IMR-90 (cell line): ENCODE measurements at regions not wholly inside any gene's neighbourhood (a gene's known extent, or its start where the extent isn't known, plus 50 kb on each side); places are given as distances from the start of the nearest gene placed in this dataset.

Experiments used
- ATAC-seq: fragments of 200-7000 bp; cut with Tn5 transposase; 2 replicates; pipeline ENCODE4 v1.9.1; 2020; ENCODE audit warnings: low read depth, mild to moderate bottlenecking, moderate library complexity
- BruUV-seq: library from RNA; stranded (reverse); fragments of 400-500 nt; replicated peaks from 2 replicates; lab custom pipeline; 2021; lab: Mats Ljungman, UMichigan
- CTCF ChIA-PET: fragments of 300-600 bp; formaldehyde crosslinking; extraction: SDS; loops from one replicate; lab custom pipeline; 2021; ENCODE audit warnings: antibody characterized with exemption; lab: Yijun Ruan, JAX
- POLR2A ChIA-PET: fragments of 300-600 bp; sonication (Branson Sonifier 250); formaldehyde crosslinking; loops from one replicate; lab custom pipeline; 2022; ENCODE audit warnings: antibody characterized with exemption; ENCODE audit not compliant: unreplicated experiment; lab: Charles Lee
- DNase-seq: peaks from one replicate; pipeline ENCODE4 v3.0.0; 2013
- H2AFZ ChIP-seq: replicated peaks from 2 replicates; pipeline ENCODE3; 2013; ENCODE audit warnings: low read length, mild to moderate bottlenecking; ENCODE audit not compliant: poor library complexity
- H2AK5ac ChIP-seq: 2 replicates; pipeline ENCODE4 v1.6.1; 2013; ENCODE audit warnings: low read depth, low read length, inconsistent platforms
- H2AK9ac ChIP-seq: replicated peaks from 2 replicates; pipeline ENCODE3; 2013; ENCODE audit warnings: mild to moderate bottlenecking, low read depth, low read length, moderate library complexity; ENCODE audit not compliant: poor library complexity
- H2BK120ac ChIP-seq: 2 replicates; pipeline ENCODE4 v1.6.1; 2013; ENCODE audit warnings: low read depth, low read length, inconsistent platforms
- H2BK15ac ChIP-seq: 3 replicates; pipeline ENCODE4 v1.6.1; 2013; ENCODE audit warnings: low read depth, low read length, inconsistent platforms
- H2BK20ac ChIP-seq: 2 replicates; pipeline ENCODE4 v1.6.1; 2013; ENCODE audit warnings: low read depth, mild to moderate bottlenecking, inconsistent platforms, low read length, moderate library complexity
- H2BK5ac ChIP-seq: 2 replicates; pipeline ENCODE4 v1.6.1; 2013; ENCODE audit warnings: mild to moderate bottlenecking, low read depth, low read length, inconsistent platforms; ENCODE audit not compliant: poor library complexity, severe bottlenecking
- H3K14ac ChIP-seq: replicated peaks from 2 replicates; pipeline ENCODE4 v1.6.1; 2013; ENCODE audit warnings: low read depth, low read length, inconsistent platforms
- H3K18ac ChIP-seq: 2 replicates; pipeline ENCODE4 v1.6.1; 2013; ENCODE audit warnings: low read depth, low read length, control low read depth
- H3K23ac ChIP-seq: 2 replicates; pipeline ENCODE4 v1.6.1; 2013; ENCODE audit warnings: low read depth, low read length, inconsistent platforms
- H3K27ac ChIP-seq: 2 replicates; pipeline ENCODE4 v1.5.1; 2013; ENCODE audit warnings: mild to moderate bottlenecking, control low read depth, low read length; ENCODE audit not compliant: insufficient read depth
- H3K27me3 ChIP-seq: 2 replicates; pipeline ENCODE4 v1.6.1; 2013; ENCODE audit warnings: low read length; ENCODE audit not compliant: control insufficient read depth, insufficient read depth
- H3K36me3 ChIP-seq: 2 replicates; pipeline ENCODE4 v1.6.1; 2013; ENCODE audit warnings: low read length, mixed read lengths; ENCODE audit not compliant: control insufficient read depth, insufficient read depth
- H3K4ac ChIP-seq: 2 replicates; pipeline ENCODE4 v1.6.1; 2013; ENCODE audit warnings: low read depth, low read length, inconsistent platforms
- H3K4me1 ChIP-seq: 2 replicates; pipeline ENCODE4 v1.6.1; 2013; ENCODE audit warnings: low read length, mixed read lengths; ENCODE audit not compliant: control insufficient read depth, insufficient read depth
- H3K4me2 ChIP-seq: 2 replicates; pipeline ENCODE4 v1.6.1; 2013; ENCODE audit warnings: low read depth, mild to moderate bottlenecking, control low read depth, low read length, moderate library complexity
- H3K4me3 ChIP-seq: 2 replicates; pipeline ENCODE4 v1.5.1; 2013; ENCODE audit warnings: low read depth, mild to moderate bottlenecking, control low read depth, low read length, moderate library complexity; ENCODE audit not compliant: insufficient read depth
- H3K56ac ChIP-seq: 2 replicates; pipeline ENCODE4 v1.6.1; 2013; ENCODE audit warnings: low read length, inconsistent platforms; ENCODE audit not compliant: insufficient read depth; ENCODE audit errors: extremely low read depth
- H3K79me1 ChIP-seq, 2 experiments: 2 replicates each; pipeline ENCODE4 v1.6.1; 2013; ENCODE audit warnings: low read length in 2 of 2, inconsistent platforms in 1 of 2, low read depth in 1 of 2
- H3K9ac ChIP-seq: 2 replicates; pipeline ENCODE4 v1.6.1; 2013; ENCODE audit warnings: low read depth, low read length, control low read depth
- H3K9me1 ChIP-seq: 2 replicates; pipeline ENCODE4 v1.6.1; 2013; ENCODE audit warnings: low read length, inconsistent platforms; ENCODE audit not compliant: insufficient read depth
- H3K9me3 ChIP-seq: 2 replicates; pipeline ENCODE4 v1.6.1; 2013; ENCODE audit warnings: low read length; ENCODE audit not compliant: control insufficient read depth, insufficient read depth
- H4K20me1 ChIP-seq: 2 replicates; pipeline ENCODE4 v1.6.1; 2013; ENCODE audit warnings: low read length, inconsistent platforms; ENCODE audit not compliant: insufficient read depth
- H4K5ac ChIP-seq: 2 replicates; pipeline ENCODE4 v1.6.1; 2013; ENCODE audit warnings: mild to moderate bottlenecking, low read depth, low read length, control low read depth
- H4K8ac ChIP-seq, 2 experiments: 2 replicates each; pipeline ENCODE4 v1.6.1; 2013; ENCODE audit warnings: low read depth in 2 of 2, low read length in 2 of 2, control low read depth in 1 of 2, inconsistent platforms in 1 of 2
- H4K91ac ChIP-seq: 2 replicates; pipeline ENCODE4 v1.6.1; 2013; ENCODE audit warnings: low read depth, low read length, inconsistent platforms; ENCODE audit not compliant: insufficient read depth
- BHLHE40 ChIP-seq: fragments of 150-350 bp; IDR thresholded peaks from 2 replicates; pipeline ENCODE4 v1.6.1; 2016; ENCODE audit warnings: mild to moderate bottlenecking, low read depth, low read length
- CEBPB ChIP-seq: IDR thresholded peaks from 2 replicates; pipeline ENCODE4 v1.6.1; 2012; ENCODE audit warnings: low read depth, low read length, improper control_type of control experiment
- CHD1 ChIP-seq: IDR thresholded peaks from 2 replicates; pipeline ENCODE4 v1.6.1; 2012; ENCODE audit warnings: low read depth, low read length, improper control_type of control experiment
- FOS ChIP-seq: fragments of 150-350 bp; IDR thresholded peaks from 2 replicates; pipeline ENCODE4 v1.6.1; 2016; ENCODE audit warnings: low read depth, low read length
- MXI1 ChIP-seq: IDR thresholded peaks from 2 replicates; pipeline ENCODE4 v1.6.1; 2012; ENCODE audit warnings: low read depth, mild to moderate bottlenecking, low read length, moderate library complexity, borderline replicate concordance
- NFE2L2 ChIP-seq: fragments of 150-350 bp; IDR thresholded peaks from 2 replicates; pipeline ENCODE4 v1.6.1; 2016; ENCODE audit warnings: low read depth, mild to moderate bottlenecking, low read length
- POLR2A ChIP-seq: IDR thresholded peaks from 2 replicates; pipeline ENCODE4 v1.6.1; 2012; ENCODE audit warnings: mild to moderate bottlenecking, low read depth, low read length
- RAD21 ChIP-seq: IDR thresholded peaks from 2 replicates; pipeline ENCODE4 v1.6.1; 2012; ENCODE audit warnings: low read length, improper control_type of control experiment
- RCOR1 ChIP-seq: IDR thresholded peaks from 2 replicates; pipeline ENCODE4 v1.6.1; 2012; ENCODE audit warnings: mild to moderate bottlenecking, low read length, improper control_type of control experiment; ENCODE audit not compliant: insufficient replicate concordance
- RFX5 ChIP-seq: IDR thresholded peaks from 2 replicates; pipeline ENCODE4 v1.8.0; 2012; ENCODE audit warnings: low read depth, mild to moderate bottlenecking, low read length, moderate library complexity
- SMC3 ChIP-seq: fragments of 150-350 bp; IDR thresholded peaks from 2 replicates; pipeline ENCODE4 v1.6.1; 2016; ENCODE audit warnings: low read depth, mild to moderate bottlenecking, antibody characterized with exemption, low read length, moderate library complexity
- WGBS, 2 experiments: methylation state at CpG; one replicate each; pipeline versions ENCODE4 v1.1.5 to v1.1.7; 2013; ENCODE audit warnings: missing lambda C conversion rate in 2 of 2; ENCODE audit not compliant: insufficient read length in 1 of 2; ENCODE audit errors: extremely low coverage in 2 of 2; 5-methylcytosine and 5-hydroxymethylcytosine counted together
- dilution Hi-C: fragments of 300-500 bp; cut with HindIII; formaldehyde crosslinking; loops from one replicate; pipeline ENCODE4 v1.14.3; 2018; ENCODE audit warnings: low sequenced_read_pairs; ENCODE audit not compliant: unreplicated experiment
- in situ Hi-C: fragments of 300-500 bp; cut with MboI; formaldehyde crosslinking; loops from 3 replicates; pipeline ENCODE4 v1.14.3; 2019; ENCODE audit warnings: low sequenced_read_pairs, inconsistent platforms, mixed read lengths
- intact Hi-C: fragments of 100-400 bp; cut with micrococcal nuclease; formaldehyde crosslinking; loops from 2 replicates; pipeline ENCODE4 v1.10.0; 2022
- TF ChIP-seq, protein P1 (sequence below): conservative IDR thresholded peaks from 2 replicates; pipeline ENCODE4 v1.5.1; 2012; ENCODE audit warnings: mild to moderate bottlenecking, low read depth, low read length, improper control_type of control experiment
- TF ChIP-seq, protein P2 (sequence below): fragments of 150-350 bp; IDR thresholded peaks from 2 replicates; pipeline ENCODE4 v1.6.1; 2016; ENCODE audit warnings: low read depth, mild to moderate bottlenecking, low read length, moderate library complexity, borderline replicate concordance
- TF ChIP-seq, protein P3 (sequence below): fragments of 150-350 bp; IDR thresholded peaks from 2 replicates; pipeline ENCODE4 v1.6.1; 2017; ENCODE audit warnings: mild to moderate bottlenecking, antibody characterized with exemption, low read length, low read depth

DNA sequence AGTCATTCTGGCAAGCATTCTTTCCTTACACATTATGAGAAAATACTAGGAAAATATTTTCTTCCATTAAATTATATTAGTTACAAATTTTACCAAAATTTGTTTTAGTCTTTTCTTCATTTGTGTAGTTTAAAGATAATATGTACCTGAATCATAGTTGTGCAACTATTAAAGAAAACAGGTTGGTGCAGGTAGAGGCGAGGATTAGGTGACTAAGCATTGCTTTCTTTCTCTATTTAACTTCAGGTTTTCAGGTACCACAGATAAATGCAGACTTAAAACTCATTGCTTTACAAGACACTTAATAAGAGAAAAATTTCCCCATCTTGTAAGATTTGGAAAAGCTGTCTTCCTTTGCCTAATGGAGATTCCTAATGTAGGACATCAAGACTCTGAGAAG is 1175.5 kb upstream of the ADGRB3 start:
- no peak overlapping the region for H3K14ac ChIP-seq
- ATAC-seq: no peak
- no peak for TF ChIP-seq CEBPB
- TF ChIP-seq RAD21: no peak
- TF ChIP-seq POLR2A: no peak
- TF ChIP-seq MXI1: no peak
- no peak for TF ChIP-seq BHLHE40
- no peak for TF ChIP-seq NFE2L2
- TF ChIP-seq, protein P1, sequence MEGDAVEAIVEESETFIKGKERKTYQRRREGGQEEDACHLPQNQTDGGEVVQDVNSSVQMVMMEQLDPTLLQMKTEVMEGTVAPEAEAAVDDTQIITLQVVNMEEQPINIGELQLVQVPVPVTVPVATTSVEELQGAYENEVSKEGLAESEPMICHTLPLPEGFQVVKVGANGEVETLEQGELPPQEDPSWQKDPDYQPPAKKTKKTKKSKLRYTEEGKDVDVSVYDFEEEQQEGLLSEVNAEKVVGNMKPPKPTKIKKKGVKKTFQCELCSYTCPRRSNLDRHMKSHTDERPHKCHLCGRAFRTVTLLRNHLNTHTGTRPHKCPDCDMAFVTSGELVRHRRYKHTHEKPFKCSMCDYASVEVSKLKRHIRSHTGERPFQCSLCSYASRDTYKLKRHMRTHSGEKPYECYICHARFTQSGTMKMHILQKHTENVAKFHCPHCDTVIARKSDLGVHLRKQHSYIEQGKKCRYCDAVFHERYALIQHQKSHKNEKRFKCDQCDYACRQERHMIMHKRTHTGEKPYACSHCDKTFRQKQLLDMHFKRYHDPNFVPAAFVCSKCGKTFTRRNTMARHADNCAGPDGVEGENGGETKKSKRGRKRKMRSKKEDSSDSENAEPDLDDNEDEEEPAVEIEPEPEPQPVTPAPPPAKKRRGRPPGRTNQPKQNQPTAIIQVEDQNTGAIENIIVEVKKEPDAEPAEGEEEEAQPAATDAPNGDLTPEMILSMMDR: no peak
- TF ChIP-seq, protein P2, sequence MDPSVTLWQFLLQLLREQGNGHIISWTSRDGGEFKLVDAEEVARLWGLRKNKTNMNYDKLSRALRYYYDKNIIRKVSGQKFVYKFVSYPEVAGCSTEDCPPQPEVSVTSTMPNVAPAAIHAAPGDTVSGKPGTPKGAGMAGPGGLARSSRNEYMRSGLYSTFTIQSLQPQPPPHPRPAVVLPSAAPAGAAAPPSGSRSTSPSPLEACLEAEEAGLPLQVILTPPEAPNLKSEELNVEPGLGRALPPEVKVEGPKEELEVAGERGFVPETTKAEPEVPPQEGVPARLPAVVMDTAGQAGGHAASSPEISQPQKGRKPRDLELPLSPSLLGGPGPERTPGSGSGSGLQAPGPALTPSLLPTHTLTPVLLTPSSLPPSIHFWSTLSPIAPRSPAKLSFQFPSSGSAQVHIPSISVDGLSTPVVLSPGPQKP: no peak
- TF ChIP-seq SMC3: no peak
- no peak for TF ChIP-seq CHD1
- TF ChIP-seq RCOR1: no peak
- TF ChIP-seq, protein P3, sequence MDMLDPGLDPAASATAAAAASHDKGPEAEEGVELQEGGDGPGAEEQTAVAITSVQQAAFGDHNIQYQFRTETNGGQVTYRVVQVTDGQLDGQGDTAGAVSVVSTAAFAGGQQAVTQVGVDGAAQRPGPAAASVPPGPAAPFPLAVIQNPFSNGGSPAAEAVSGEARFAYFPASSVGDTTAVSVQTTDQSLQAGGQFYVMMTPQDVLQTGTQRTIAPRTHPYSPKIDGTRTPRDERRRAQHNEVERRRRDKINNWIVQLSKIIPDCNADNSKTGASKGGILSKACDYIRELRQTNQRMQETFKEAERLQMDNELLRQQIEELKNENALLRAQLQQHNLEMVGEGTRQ: no peak
- no peak for TF ChIP-seq FOS
- TF ChIP-seq RFX5: no peak
- H3K4me2 ChIP-seq: no peak overlapping the region
- no peak overlapping the region for H2BK120ac ChIP-seq
- in situ Hi-C loops: no loop called here
- no peak overlapping the region for H2AK9ac ChIP-seq
- no peaks in the 10 kb centered on the region for H3K79me1 ChIP-seq
- H2AFZ ChIP-seq: no peak overlapping the region
- H4K91ac ChIP-seq: no peak overlapping the region
- intact Hi-C loops: no loop called here
- H2BK5ac ChIP-seq: no peak overlapping the region
- H4K20me1 ChIP-seq: no peaks in the 10 kb centered on the region
- no peak overlapping the region for H3K56ac ChIP-seq
- no peak overlapping the region for H3K27ac ChIP-seq
- H3K4me1 ChIP-seq: no peaks in the 10 kb centered on the region
- H3K9me3 ChIP-seq: peaks cover 8% of the 10 kb centered on the region
- H3K4ac ChIP-seq: no peak overlapping the region
- H2BK15ac ChIP-seq: no peak overlapping the region
- H2AK5ac ChIP-seq: no peak overlapping the region
- no peak for DNase-seq
- H4K5ac ChIP-seq: no peak overlapping the region
- H3K18ac ChIP-seq: no peak overlapping the region
- H4K8ac ChIP-seq: no peak overlapping the region
- no peak overlapping the region for H3K9ac ChIP-seq
- dilution Hi-C loops: no loop called here
- ChIA-PET POLR2A (no interaction called here), CTCF (no interaction called here)
- no peak overlapping the region for H2BK20ac ChIP-seq
- no peaks in the 10 kb centered on the region for H3K27me3 ChIP-seq
- no peak overlapping the region for H3K4me3 ChIP-seq
- no peak overlapping the region for H3K23ac ChIP-seq
- H3K9me1 ChIP-seq: no peaks in the 10 kb centered on the region
- H3K36me3 ChIP-seq: no peaks in the 10 kb centered on the region
- WGBS, 2 experiments: no CpG with 5 or more reads among the region's 1 CpG
- no TSS peak for BruUV-seq
